ENCODE measurements at regions not wholly inside any gene's neighbourhood (a gene's known extent, or its start where the extent isn't known, plus 50 kb on each side); places are given as distances from the start of the nearest gene placed in this dataset.

- DNase-seq: no peak
Observed at GRCh38 chr20:20933142-20933958, 172.8 kb downstream of the LINC00237 start.

DNA sequence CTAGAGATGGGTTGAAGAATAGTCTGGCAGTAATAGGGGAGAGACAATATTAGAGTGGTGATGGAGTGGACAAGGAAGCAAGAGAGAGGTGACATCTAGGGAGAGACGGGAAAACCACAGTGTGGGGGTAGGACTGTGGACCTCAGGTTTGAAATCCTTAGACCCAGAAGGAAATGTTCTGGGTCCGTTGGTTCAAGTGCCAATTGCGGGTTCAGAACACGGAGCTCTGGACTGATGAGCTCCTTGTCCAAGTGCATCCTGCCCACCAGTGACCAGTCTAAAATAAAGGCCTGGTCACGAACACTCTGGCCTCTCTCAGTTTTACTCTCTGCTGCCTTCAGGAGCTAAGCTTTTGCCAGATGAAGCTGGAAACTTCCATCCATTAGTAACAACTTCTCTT is 174.0 kb downstream of the LINC00237 start:
- DNase-seq: no peak

DNA sequence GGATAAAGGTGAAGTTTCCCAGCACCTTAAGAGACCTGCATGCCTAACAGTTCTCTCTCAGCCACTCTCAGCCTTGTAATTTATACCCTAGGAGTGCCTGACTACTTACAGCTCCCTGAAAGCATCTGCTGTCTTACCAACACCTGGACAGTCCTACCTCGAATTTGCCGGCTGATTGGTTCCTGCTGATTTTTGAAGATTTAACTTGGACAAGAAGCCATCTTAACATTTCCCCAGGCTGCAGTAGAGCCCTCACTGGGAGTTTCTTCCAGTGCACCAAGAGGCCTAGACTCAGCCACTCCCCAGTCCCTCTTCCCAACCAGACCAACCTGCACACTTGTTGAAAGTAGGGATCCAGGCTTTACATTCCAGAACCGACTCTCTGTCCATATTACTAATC is 174.5 kb downstream of the LINC00237 start:
- DNase-seq: no peak

GRCh38 chr20:20931024-20931423 is 175.1 kb downstream of the LINC00237 start:
- no peak for DNase-seq

- DNase-seq: no peak
Observed at GRCh38 chr20:20930500-20930899, 175.7 kb downstream of the LINC00237 start.

- no peak for DNase-seq
Observed at GRCh38 chr20:20929341-20929740, 176.8 kb downstream of the LINC00237 start.

GRCh38 chr20:20926222-20926905 is 179.8 kb downstream of the LINC00237 start:
- DNase-seq: no peak

- DNase-seq: no peak
Observed at GRCh38 chr20:20920433-20920832, 185.7 kb downstream of the LINC00237 start.

- DNase-seq: no peak
Observed at GRCh38 chr20:20915844-20916243, 190.3 kb downstream of the LINC00237 start.

DNA sequence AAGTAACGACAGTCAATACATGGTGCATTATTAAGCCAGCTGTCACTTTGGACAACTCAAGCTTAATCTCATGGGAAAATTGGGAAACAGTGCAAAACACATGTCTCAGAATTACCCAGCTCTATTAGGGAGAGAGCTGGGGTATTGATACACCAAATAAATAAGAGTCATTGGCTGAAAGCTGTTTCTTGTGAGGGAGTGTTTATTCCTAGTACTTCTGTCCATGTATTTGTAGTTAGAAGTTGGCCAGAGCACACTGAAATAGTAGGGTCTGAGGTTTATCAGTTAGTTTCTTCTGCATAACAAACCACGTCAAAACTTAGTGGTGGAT is 192.0 kb upstream of the RALGAPA2 start:
- DNase-seq: no peak

- no peak for DNase-seq
Observed at GRCh38 chr20:20903773-20904500, 191.5 kb upstream of the RALGAPA2 start.

- no peak for DNase-seq
Observed at GRCh38 chr20:20897922-20898321, 185.5 kb upstream of the RALGAPA2 start.

DNA sequence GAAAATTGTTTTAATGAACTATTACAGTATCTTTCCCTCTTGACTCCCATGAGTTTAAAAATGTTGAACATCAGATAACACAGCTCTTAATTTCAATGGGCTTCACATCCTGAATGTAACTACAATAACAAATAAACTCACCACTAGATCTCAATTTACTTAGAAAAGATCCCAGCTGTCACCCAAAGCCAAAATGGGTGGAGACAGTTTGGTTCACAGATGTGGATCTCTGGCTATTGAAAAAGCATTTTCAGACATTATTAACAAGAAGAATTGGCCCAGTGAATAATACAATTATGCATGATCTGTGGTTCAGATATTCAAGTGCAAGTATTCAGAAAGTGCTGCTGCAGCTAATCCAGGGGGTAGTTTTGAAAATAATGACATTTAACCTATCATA is 184.7 kb upstream of the RALGAPA2 start:
- no peak for DNase-seq

GRCh38 chr20:20896606-20897005 is 184.2 kb upstream of the RALGAPA2 start:
- DNase-seq: no peak

- DNase-seq: no peak
Observed at GRCh38 chr20:20895537-20895936, 183.1 kb upstream of the RALGAPA2 start.

DNA sequence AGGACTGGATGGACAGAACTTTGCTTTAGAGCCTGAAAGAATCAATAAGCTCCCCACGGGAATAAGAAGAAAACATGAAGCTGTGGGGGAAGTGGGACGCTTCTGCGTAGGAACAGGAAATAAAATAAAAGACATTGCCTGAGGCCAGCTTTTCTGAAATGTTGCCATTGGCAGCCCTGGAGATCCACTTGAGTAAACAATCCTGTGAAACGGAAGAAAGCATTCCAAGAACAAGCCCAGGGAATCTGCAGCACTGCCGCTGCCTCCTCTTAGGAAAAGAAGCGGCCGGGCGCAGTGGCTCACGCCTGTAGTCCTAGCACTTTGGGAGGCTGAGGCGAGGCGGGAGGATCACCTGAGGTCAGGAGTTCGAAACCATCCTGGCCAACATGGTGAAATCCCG is 182.3 kb upstream of the RALGAPA2 start:
- no peak for DNase-seq

DNA sequence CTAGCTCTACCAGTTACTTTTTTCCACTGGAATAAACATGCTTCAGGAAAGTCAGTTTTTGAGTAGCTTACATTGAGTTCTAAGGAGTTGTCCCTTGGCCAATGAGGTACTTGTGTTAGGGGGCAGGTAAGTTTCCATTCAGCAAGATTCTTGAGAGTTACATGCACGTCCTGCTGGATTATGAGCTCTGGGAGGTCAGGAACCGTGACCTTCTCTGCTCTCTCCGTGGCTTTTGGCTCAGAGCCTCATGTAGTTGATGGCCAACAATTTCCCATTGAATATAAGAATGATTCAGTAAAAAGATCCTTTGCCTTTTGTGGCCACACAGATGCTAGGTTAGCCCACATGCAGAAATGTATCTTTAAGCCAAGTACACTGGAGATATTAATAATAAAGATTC is 181.8 kb upstream of the RALGAPA2 start:
- no peak for DNase-seq

DNA sequence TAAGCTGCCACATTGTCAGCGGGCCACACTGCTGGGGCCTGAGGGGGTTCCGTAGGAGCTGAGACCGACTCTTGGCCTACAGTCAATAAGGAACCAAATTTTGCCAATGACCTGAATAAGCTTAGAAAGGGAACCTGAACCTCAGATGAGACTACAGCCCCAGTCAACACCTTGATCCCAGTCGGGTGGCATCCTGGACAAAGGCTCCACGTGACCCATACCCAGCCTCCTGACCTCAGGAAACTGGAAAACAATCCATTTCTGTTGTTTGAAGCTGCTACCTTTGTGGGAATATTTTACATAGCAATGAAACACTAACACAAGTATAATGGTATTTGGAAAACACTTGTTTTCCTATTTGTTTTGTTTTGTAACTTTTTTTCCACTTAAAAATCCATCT is 179.9 kb upstream of the RALGAPA2 start:
- DNase-seq: no peak

DNA sequence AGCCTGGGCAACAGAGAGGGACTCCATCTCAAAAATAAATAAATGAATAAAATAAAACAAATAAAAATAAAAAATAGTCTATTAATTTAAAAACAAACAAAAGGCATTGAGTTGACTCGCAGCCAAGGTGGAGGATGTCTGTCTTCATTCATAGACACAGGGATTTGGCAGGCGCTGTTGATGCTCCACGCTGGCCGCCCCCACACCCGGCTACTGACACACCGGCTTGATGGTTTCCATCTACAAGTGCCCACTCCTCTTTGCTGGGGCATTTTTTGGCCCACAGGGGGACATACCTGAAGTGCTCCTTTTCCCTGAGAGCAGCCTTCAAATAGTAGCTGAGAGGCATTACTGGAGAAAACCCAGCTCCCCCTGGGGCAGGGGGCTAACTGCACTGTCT is 178.3 kb upstream of the RALGAPA2 start:
- DNase-seq: no peak

DNA sequence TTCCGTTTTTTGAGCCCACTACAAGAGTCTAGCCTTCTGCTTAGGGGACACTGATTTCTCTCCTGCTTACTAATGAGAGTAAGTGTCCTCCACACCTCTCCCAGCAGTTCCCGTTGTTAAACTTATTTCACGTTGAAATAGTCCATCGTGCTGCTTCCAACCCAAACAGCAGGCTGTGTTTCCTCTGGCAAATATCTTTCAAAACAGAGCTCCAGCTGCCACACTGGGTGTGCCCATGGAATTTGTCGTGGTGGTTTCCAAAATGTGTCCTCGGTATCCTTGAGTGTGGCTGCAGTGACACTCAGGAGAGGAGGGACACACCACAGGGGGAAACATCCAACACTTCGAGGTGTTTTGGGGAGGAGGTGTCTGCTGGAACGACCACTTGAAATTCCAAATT is 176.5 kb upstream of the RALGAPA2 start:
- DNase-seq: no peak

- DNase-seq: no peak
Observed at GRCh38 chr20:20888266-20888656, 175.8 kb upstream of the RALGAPA2 start.

- no peak for DNase-seq
Observed at GRCh38 chr20:20887593-20888265, 175.3 kb upstream of the RALGAPA2 start.

GRCh38 chr20:20881808-20882207 is 169.4 kb upstream of the RALGAPA2 start:
- no peak for DNase-seq

DNA sequence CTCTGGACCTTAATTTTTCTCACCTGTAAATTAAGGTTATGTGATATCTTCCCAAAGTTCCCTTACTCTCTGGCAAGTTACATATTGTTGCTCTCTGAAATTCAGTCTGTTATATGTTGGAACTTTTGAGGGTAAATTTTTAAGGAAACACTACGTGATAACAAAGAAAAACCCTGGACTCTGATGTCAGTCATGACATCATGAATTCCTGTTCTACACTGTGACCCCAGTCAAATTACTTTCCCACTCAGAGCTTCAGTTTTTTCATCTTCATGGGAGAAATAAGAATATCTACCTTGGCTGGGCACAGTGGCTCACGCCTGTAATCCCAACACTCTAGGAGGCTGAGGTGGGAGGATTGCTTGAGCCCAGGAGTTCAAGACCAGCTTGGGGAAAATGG is 164.6 kb upstream of the RALGAPA2 start:
- DNase-seq: no peak

Measured in DMS53 (cell line).